SK-N-SH (cell line): ENCODE measurements at regions not wholly inside any gene's neighbourhood (a gene's known extent, or its start where the extent isn't known, plus 50 kb on each side); places are given as distances from the start of the nearest gene placed in this dataset.

Experiments
- CTCF ChIA-PET: fragments of 300-600, 350-600 bp; formaldehyde crosslinking; extraction: SDS; loops from one replicate; lab custom pipeline; 2021; lab: Yijun Ruan, JAX
- POLR2A ChIA-PET: fragments of 350-600 bp; sonication (Branson Sonifier 250); formaldehyde crosslinking; extraction: SDS; loops from one replicate; lab custom pipeline; 2020; ENCODE audit warnings: antibody characterized with exemption, inconsistent platforms; lab: Yijun Ruan, JAX
- DNase-seq: peaks from one replicate; pipeline ENCODE4 v3.0.0; 2012
- H2AFZ ChIP-seq: fragments of 200-600 bp; sonication (generic); 2 replicates; pipeline ENCODE4 v1.8.1; 2016; ENCODE audit warnings: antibody characterized with exemption, mild to moderate bottlenecking, low read depth
- H3F3A ChIP-seq: fragments of 200-600 bp; sonication (generic); replicated peaks from 2 replicates; pipeline ENCODE3; 2016; ENCODE audit warnings: antibody characterized with exemption, mild to moderate bottlenecking; ENCODE audit not compliant: insufficient read depth
- H3K27ac ChIP-seq, 2 experiments: fragments of 200-500 bp in 1 of 2; fragments of 200-600 bp in 1 of 2; sonication (Bioruptor generic) in 1 of 2; sonication (generic), shearing (Covaris generic) in 1 of 2; 2 replicates each; pipeline versions ENCODE4 v1.5.1 to v1.6.1; 2014 to 2016; ENCODE audit warnings: low read depth in 2 of 2, inconsistent platforms in 1 of 2, low read length in 1 of 2, mild to moderate bottlenecking in 1 of 2, mixed read lengths in 1 of 2
- H3K27me3 ChIP-seq: fragments of 200-600 bp; sonication (generic), shearing (Covaris generic); 2 replicates; pipeline ENCODE4 v1.6.1; 2016; ENCODE audit warnings: mixed run types; ENCODE audit not compliant: insufficient read depth
- H3K36me3 ChIP-seq, 2 experiments: fragments of 200-500 bp in 1 of 2; fragments of 200-600 bp in 1 of 2; sonication (Bioruptor generic) in 1 of 2; sonication (generic) in 1 of 2; replicated peaks in 1 of 2; 2 replicates each; pipeline versions ENCODE3 to v1.5.1; 2014 to 2016; ENCODE audit warnings: low read length in 1 of 2, mild to moderate bottlenecking in 1 of 2; ENCODE audit not compliant: insufficient read depth in 2 of 2, control insufficient read depth in 1 of 2
- H3K4me1 ChIP-seq, 2 experiments: fragments of 200-500 bp in 1 of 2; fragments of 200-600 bp in 1 of 2; sonication (Bioruptor generic) in 1 of 2; sonication (generic), shearing (Covaris generic) in 1 of 2; 2 replicates each; pipeline versions ENCODE4 v1.5.1 to v1.6.1; 2014 to 2016; ENCODE audit warnings: low read depth in 1 of 2, low read length in 1 of 2, mixed run types in 1 of 2; ENCODE audit not compliant: insufficient read depth in 2 of 2, control insufficient read depth in 1 of 2
- H3K4me2 ChIP-seq: fragments of 200-600 bp; sonication (generic), shearing (Covaris generic); 2 replicates; pipeline ENCODE4 v1.6.1; 2017; ENCODE audit warnings: mixed run types
- H3K4me3 ChIP-seq, 2 experiments: fragments of 200-500 bp in 1 of 2; fragments of 200-600 bp in 1 of 2; sonication (Bioruptor generic) in 1 of 2; sonication (generic), shearing (Covaris generic) in 1 of 2; 2 replicates each; pipeline versions ENCODE4 v1.5.1 to v1.8.1; 2014 to 2016; ENCODE audit warnings: low read depth in 2 of 2, inconsistent platforms in 1 of 2, low read length in 1 of 2, mild to moderate bottlenecking in 1 of 2, mixed read lengths in 1 of 2, moderate library complexity in 1 of 2
- H3K79me2 ChIP-seq: fragments of 200-600 bp; sonication (generic); 2 replicates; pipeline ENCODE4 v1.8.1; 2017; ENCODE audit warnings: mild to moderate bottlenecking; ENCODE audit not compliant: insufficient read depth
- H3K9ac ChIP-seq: fragments of 200-600 bp; sonication (generic); 2 replicates; pipeline ENCODE4 v1.6.1; 2017; ENCODE audit warnings: mixed run types
- H3K9me2 ChIP-seq: fragments of 200-600 bp; sonication (generic); 2 replicates; pipeline ENCODE4 v1.6.1; 2017; ENCODE audit warnings: mixed run types
- H3K9me3 ChIP-seq: fragments of 200-600 bp; sonication (generic); 2 replicates; pipeline ENCODE4 v1.6.1; 2017; ENCODE audit warnings: mixed run types, mild to moderate bottlenecking, moderate library complexity
- H4K20me1 ChIP-seq: fragments of 200-600 bp; sonication (generic); 2 replicates; pipeline ENCODE4 v1.6.1; 2017; ENCODE audit warnings: mild to moderate bottlenecking, mixed run types; ENCODE audit not compliant: insufficient read depth
- CHD2 ChIP-seq: fragments of 150-350 bp; IDR thresholded peaks from 2 replicates; pipeline ENCODE4 v1.6.1; 2018; ENCODE audit warnings: low read length; ENCODE audit not compliant: partially characterized antibody
- EP300 ChIP-seq, 2 experiments: IDR thresholded peaks; 2 replicates each; pipeline versions ENCODE4 v1.4.0 to v1.6.1; 2012; ENCODE audit warnings: borderline replicate concordance in 1 of 2, low read depth in 1 of 2, low read length in 1 of 2
- EZH2phosphoT487 ChIP-seq: fragments of 200-600 bp; sonication (generic); IDR thresholded peaks from 2 replicates; pipeline ENCODE4 v1.6.1; 2017; ENCODE audit warnings: low read depth, mixed run types, mild to moderate bottlenecking, antibody characterized with exemption, moderate library complexity, borderline replicate concordance
- FOSL2 ChIP-seq: IDR thresholded peaks from 2 replicates; pipeline ENCODE4 v1.4.0; 2012; ENCODE audit warnings: low read depth, mild to moderate bottlenecking, moderate library complexity, borderline replicate concordance
- FOXJ3 ChIP-seq: sonication (generic); formaldehyde crosslinking; IDR thresholded peaks from 2 replicates; pipeline ENCODE4 v1.5.1; 2020; ENCODE audit warnings: mild to moderate bottlenecking, missing genetic modification reagents
- FOXM1 ChIP-seq: IDR thresholded peaks from 2 replicates; pipeline ENCODE4 v1.4.0; 2012; ENCODE audit warnings: low read depth, mild to moderate bottlenecking
- GABPA ChIP-seq: IDR thresholded peaks from 2 replicates; pipeline ENCODE4 v1.4.0; 2012; ENCODE audit warnings: low read depth, mild to moderate bottlenecking
- JUND ChIP-seq: IDR thresholded peaks from 2 replicates; pipeline ENCODE4 v1.4.0; 2012
- MAX ChIP-seq: IDR thresholded peaks from 2 replicates; pipeline ENCODE4 v1.4.0; 2012; ENCODE audit warnings: low read depth
- MEF2A ChIP-seq: IDR thresholded peaks from 2 replicates; pipeline ENCODE4 v1.4.0; 2012; ENCODE audit warnings: low read depth, borderline replicate concordance
- MXI1 ChIP-seq: IDR thresholded peaks from 2 replicates; pipeline ENCODE4 v1.6.1; 2012; ENCODE audit warnings: mild to moderate bottlenecking, low read depth, low read length, improper control_type of control experiment
- NFIC ChIP-seq: IDR thresholded peaks from 2 replicates; pipeline ENCODE4 v1.4.0; 2012; ENCODE audit warnings: borderline replicate concordance
- PBX3 ChIP-seq: IDR thresholded peaks from 2 replicates; pipeline ENCODE4; 2012
- RAD21 ChIP-seq: IDR thresholded peaks from 2 replicates; pipeline ENCODE4 v1.6.1; 2012; ENCODE audit warnings: mild to moderate bottlenecking, low read length
- RCOR1 ChIP-seq: fragments of 150-350 bp; IDR thresholded peaks from 2 replicates; pipeline ENCODE4 v1.6.1; 2017; ENCODE audit warnings: antibody characterized with exemption, low read length
- REST ChIP-seq: IDR thresholded peaks from 2 replicates; pipeline ENCODE4 v1.6.1; 2012; ENCODE audit warnings: mild to moderate bottlenecking, low read depth, low read length, moderate library complexity
- SMC3 ChIP-seq: IDR thresholded peaks from 2 replicates; pipeline ENCODE4 v1.6.1; 2012; ENCODE audit warnings: low read depth, low read length, improper control_type of control experiment
- TAF1 ChIP-seq: IDR thresholded peaks from 2 replicates; pipeline ENCODE4 v1.6.1; 2012; ENCODE audit warnings: low read depth, mild to moderate bottlenecking, low read length, moderate library complexity, borderline replicate concordance
- TCF12 ChIP-seq: IDR thresholded peaks from 2 replicates; pipeline ENCODE4 v1.4.0; 2012
- TEAD4 ChIP-seq: IDR thresholded peaks from 2 replicates; pipeline ENCODE4 v1.4.0; 2012; ENCODE audit warnings: mild to moderate bottlenecking, borderline replicate concordance; ENCODE audit not compliant: insufficient read depth
- WGBS: methylation state at CpG from one replicate; pipeline ENCODE4 v1.1.6; 2017; ENCODE audit warnings: low lambda C conversion rate; 5-methylcytosine and 5-hydroxymethylcytosine counted together

GRCh38 chr11:19628018-19628417 lies 84.6 kb upstream of the NAV2 start (continued):
- TF ChIP-seq MAX (no peak), TEAD4 (0 out of 2 replicates have a peak, but pooled peaks have one; percentile 11)

GRCh38 chr11:19627566-19627965 lies 85.1 kb upstream of the NAV2 start:
- POLR2A ChIA-PET: no interaction called here
- 68% methylated on average over 4 of the region's 4 CpGs for WGBS
- peaks cover 95% of the 10 kb centered on the region for H3K79me2 ChIP-seq
- H3F3A ChIP-seq: peaks cover 33% of the 10 kb centered on the region
- H3K36me3 ChIP-seq: peaks cover 0 to 24% of the 10 kb centered on the region in 2 experiments
- H3K9ac ChIP-seq: no peak overlapping the region
- 0 out of 2 replicates have a peak overlapping the region, but pooled peaks have one; percentile 28 for H3K4me2 ChIP-seq
- CTCF ChIA-PET: no interaction called here
- no peak overlapping the region for H2AFZ ChIP-seq
- H4K20me1 ChIP-seq: peaks cover 11% of the 10 kb centered on the region
- no peaks in the 10 kb centered on the region for H3K27me3 ChIP-seq
- peak overlapping the region in 1 of 2 experiments; percentile 64; a peak in 2 of 4 replicates for H3K27ac ChIP-seq
- no peak for DNase-seq
- 0 out of 2 replicates have a peak, but pooled peaks cover 3% of the 10 kb centered on the region for H3K9me3 ChIP-seq
- H3K4me3 ChIP-seq: no peak overlapping the region
- no peak for TF ChIP-seq FOSL2
- no peak for TF ChIP-seq EP300 (IDR thresholded peaks at IDR 0.05; ENCODE audit: borderline replicate concordance in 1 of 2, low read depth in 1 of 2, low read length in 1 of 2)
- TF ChIP-seq TAF1: no peak
- TF ChIP-seq FOXM1: no peak
- TF ChIP-seq GABPA: no peak
- TF ChIP-seq REST: no peak
- no peak for TF ChIP-seq FOXJ3
- TF ChIP-seq RAD21: no peak
- no peak; the same call in 1 of the 2 replicates for TF ChIP-seq PBX3
- no peak for TF ChIP-seq MEF2A
- TF ChIP-seq CHD2: no peak
- no peak for TF ChIP-seq MXI1
- TF ChIP-seq EZH2phosphoT487: no peak
- no peak for TF ChIP-seq JUND
- TF ChIP-seq TCF12: no peak
- no peak for TF ChIP-seq TEAD4
- TF ChIP-seq RCOR1: no peak
- TF ChIP-seq NFIC: no peak
- TF ChIP-seq SMC3: no peak
- no peaks in the 10 kb centered on the region for H3K9me2 ChIP-seq
- H3K4me1 ChIP-seq: peaks cover 13 to 17% of the 10 kb centered on the region in 2 experiments
